ENCODE measurements at regions not wholly inside any gene's neighbourhood (a gene's known extent, or its start where the extent isn't known, plus 50 kb on each side); places are given as distances from the start of the nearest gene placed in this dataset.

GRCh38 chr4:33714971-33715370 is 2529.3 kb downstream of the ARAP2 start:
- no peak overlapping the region for H3K4me3 Mint-ChIP-seq
- no peak overlapping the region for H3K27ac Mint-ChIP-seq
- peaks cover 4% of the 10 kb centered on the region for H3K36me3 Mint-ChIP-seq (ENCODE audit: low read depth)
- peaks cover 9% of the 10 kb centered on the region for H3K9me3 Mint-ChIP-seq
- no peaks in the 10 kb centered on the region for H3K4me1 Mint-ChIP-seq
- H3K27me3 Mint-ChIP-seq (ENCODE audit: low read depth) = no peaks in the 10 kb centered on the region
- no peak for TF ChIP-seq CTCF (IDR thresholded peaks at IDR 0.05; ENCODE audit: unreplicated experiment in 3 of 3)

- H3K9me3 Mint-ChIP-seq = peaks cover 4% of the 10 kb centered on the region
- no peak overlapping the region for H3K27ac Mint-ChIP-seq
- H3K4me3 Mint-ChIP-seq = no peak overlapping the region
- H3K27me3 Mint-ChIP-seq (ENCODE audit: low read depth) = no peaks in the 10 kb centered on the region
- peaks cover under 1% of the 10 kb centered on the region for H3K36me3 Mint-ChIP-seq (ENCODE audit: low read depth)
- H3K4me1 Mint-ChIP-seq = no peaks in the 10 kb centered on the region
- TF ChIP-seq CTCF (IDR thresholded peaks at IDR 0.05; ENCODE audit: unreplicated experiment in 3 of 3) = no peak
Measured at GRCh38 chr4:33715841-33716395, 2528.4 kb downstream of the ARAP2 start.

DNA sequence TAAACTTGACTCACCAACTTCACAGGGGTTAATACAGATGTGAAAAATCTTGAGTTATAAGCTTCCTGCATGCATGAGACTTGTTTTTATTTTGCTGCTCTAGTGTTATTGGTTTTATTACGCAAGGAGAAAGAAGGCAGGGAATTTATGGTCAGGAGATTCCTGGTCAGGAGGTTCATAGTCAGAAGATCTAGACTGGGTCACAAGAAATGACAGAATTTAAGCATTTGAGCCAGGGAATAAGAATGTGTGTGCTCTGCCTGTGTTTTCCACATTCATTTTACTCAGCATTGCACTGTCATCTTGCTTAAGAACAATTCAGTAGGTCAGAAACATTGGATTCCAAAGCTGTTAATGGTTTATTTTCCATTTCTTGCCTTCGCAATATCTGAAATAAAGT is 2522.1 kb downstream of the ARAP2 start:
- TF ChIP-seq CTCF (IDR thresholded peaks at IDR 0.05; ENCODE audit: unreplicated experiment in 3 of 3) = no peak
- no peak overlapping the region for H3K27ac Mint-ChIP-seq
- H3K9me3 Mint-ChIP-seq = no peaks in the 10 kb centered on the region
- no peaks in the 10 kb centered on the region for H3K27me3 Mint-ChIP-seq (ENCODE audit: low read depth)
- no peaks in the 10 kb centered on the region for H3K4me1 Mint-ChIP-seq
- H3K36me3 Mint-ChIP-seq (ENCODE audit: low read depth) = no peaks in the 10 kb centered on the region
- H3K4me3 Mint-ChIP-seq = no peak overlapping the region

- H3K4me1 Mint-ChIP-seq = no peaks in the 10 kb centered on the region
- TF ChIP-seq CTCF (IDR thresholded peaks at IDR 0.05; ENCODE audit: unreplicated experiment in 3 of 3) = no peak
- no peaks in the 10 kb centered on the region for H3K36me3 Mint-ChIP-seq (ENCODE audit: low read depth)
- no peak overlapping the region for H3K4me3 Mint-ChIP-seq
- H3K27ac Mint-ChIP-seq = no peak overlapping the region
- H3K27me3 Mint-ChIP-seq (ENCODE audit: low read depth) = no peaks in the 10 kb centered on the region
- H3K9me3 Mint-ChIP-seq = no peaks in the 10 kb centered on the region
Measured at GRCh38 chr4:33722800-33723516, 2521.4 kb downstream of the ARAP2 start.

- no peaks in the 10 kb centered on the region for H3K27me3 Mint-ChIP-seq (ENCODE audit: low read depth)
- no peak overlapping the region for H3K27ac Mint-ChIP-seq
- no peaks in the 10 kb centered on the region for H3K9me3 Mint-ChIP-seq
- H3K4me1 Mint-ChIP-seq = no peaks in the 10 kb centered on the region
- TF ChIP-seq CTCF (IDR thresholded peaks at IDR 0.05; ENCODE audit: unreplicated experiment in 3 of 3) = no peak
- H3K36me3 Mint-ChIP-seq (ENCODE audit: low read depth) = no peaks in the 10 kb centered on the region
- no peak overlapping the region for H3K4me3 Mint-ChIP-seq
Measured at GRCh38 chr4:33724685-33725084, 2519.6 kb downstream of the ARAP2 start.

GRCh38 chr4:33725861-33726260 is 2518.5 kb downstream of the ARAP2 start:
- no peaks in the 10 kb centered on the region for H3K27me3 Mint-ChIP-seq (ENCODE audit: low read depth)
- H3K27ac Mint-ChIP-seq = no peak overlapping the region
- peaks cover under 1% of the 10 kb centered on the region for H3K9me3 Mint-ChIP-seq
- no peaks in the 10 kb centered on the region for H3K36me3 Mint-ChIP-seq (ENCODE audit: low read depth)
- no peak for TF ChIP-seq CTCF (IDR thresholded peaks at IDR 0.05; ENCODE audit: unreplicated experiment in 3 of 3)
- H3K4me1 Mint-ChIP-seq = no peaks in the 10 kb centered on the region
- H3K4me3 Mint-ChIP-seq = no peak overlapping the region

Measured in nephron (organoid).